ENCODE measurements at regions not wholly inside any gene's neighbourhood (a gene's known extent, or its start where the extent isn't known, plus 50 kb on each side); places are given as distances from the start of the nearest gene placed in this dataset.

- H3K27ac Mint-ChIP-seq (ENCODE audit: unreplicated experiment), result no peak overlapping the region
- H3K4me3 Mint-ChIP-seq (ENCODE audit: low read depth, unreplicated experiment), result no peak overlapping the region
- no peak for DNase-seq
- no peaks in the 10 kb centered on the region for H3K4me1 Mint-ChIP-seq (ENCODE audit: low read depth, unreplicated experiment)
- no peaks in the 10 kb centered on the region for H3K27me3 Mint-ChIP-seq (ENCODE audit: unreplicated experiment)
- no peak for TF ChIP-seq CTCF (IDR thresholded peaks at IDR 0.05; ENCODE audit: unreplicated experiment)
- peaks cover 22% of the 10 kb centered on the region for H3K9me3 Mint-ChIP-seq (ENCODE audit: low read depth, unreplicated experiment)
- intact Hi-C loops (cut with micrococcal nuclease; ENCODE audit: unreplicated experiment), result no loop called here
- no TSS peak for BruUV-seq (replicated peaks)
- CTCF ChIA-PET, result no interaction called here
- H3K36me3 Mint-ChIP-seq (ENCODE audit: insufficient read depth, unreplicated experiment), result no peaks in the 10 kb centered on the region
Measured at GRCh38 chr5:117945258-117945657, 1043.1 kb downstream of the DTWD2 start.

- no peak for TF ChIP-seq CTCF (IDR thresholded peaks at IDR 0.05; ENCODE audit: unreplicated experiment)
- Mint-ChIP-seq H3K9me3 (ENCODE audit: low read depth, unreplicated experiment) (peaks cover 17% of the 10 kb centered on the region), H3K4me3 (ENCODE audit: low read depth, unreplicated experiment) (no peak overlapping the region), H3K27me3 (ENCODE audit: unreplicated experiment) (no peaks in the 10 kb centered on the region), H3K27ac (ENCODE audit: unreplicated experiment) (no peak overlapping the region), H3K4me1 (ENCODE audit: low read depth, unreplicated experiment) (no peaks in the 10 kb centered on the region), H3K36me3 (ENCODE audit: insufficient read depth, unreplicated experiment) (no peaks in the 10 kb centered on the region)
- DNase-seq, result no peak
- BruUV-seq (replicated peaks), result no TSS peak
- CTCF ChIA-PET, result interaction anchor here (0.7 kb wide), 1 partner anchor 903 kb away, joined by 4 read pairs; no protein-coding TSS in a partner anchor
- intact Hi-C loops (cut with micrococcal nuclease; ENCODE audit: unreplicated experiment), result no loop called here
Measured at GRCh38 chr5:117943541-117943940, 1044.8 kb downstream of the DTWD2 start.

GRCh38 chr5:117942861-117943519 is 1045.4 kb downstream of the DTWD2 start:
- TF ChIP-seq CTCF (IDR thresholded peaks at IDR 0.05; ENCODE audit: unreplicated experiment), result no peak
- intact Hi-C loops (cut with micrococcal nuclease; ENCODE audit: unreplicated experiment), result no loop called here
- no peaks in the 10 kb centered on the region for H3K4me1 Mint-ChIP-seq (ENCODE audit: low read depth, unreplicated experiment)

GRCh38 chr5:117893211-117893610 is 1095.1 kb downstream of the DTWD2 start:
- Mint-ChIP-seq H3K9me3 (ENCODE audit: low read depth, unreplicated experiment) (peaks cover 16% of the 10 kb centered on the region), H3K4me1 (ENCODE audit: low read depth, unreplicated experiment) (no peaks in the 10 kb centered on the region), H3K27ac (ENCODE audit: unreplicated experiment) (no peak overlapping the region), H3K4me3 (ENCODE audit: low read depth, unreplicated experiment) (no peak overlapping the region), H3K36me3 (ENCODE audit: insufficient read depth, unreplicated experiment) (no peaks in the 10 kb centered on the region), H3K27me3 (ENCODE audit: unreplicated experiment) (no peaks in the 10 kb centered on the region)
- no peak for TF ChIP-seq CTCF (IDR thresholded peaks at IDR 0.05; ENCODE audit: unreplicated experiment)
- DNase-seq, result no peak
- no TSS peak for BruUV-seq (replicated peaks)
- intact Hi-C loops (cut with micrococcal nuclease; ENCODE audit: unreplicated experiment), result no loop called here
- CTCF ChIA-PET, result no interaction called here

More at GRCh38 chr5:117942861-117943519, 1045.4 kb downstream of the DTWD2 start:
- H3K4me3 Mint-ChIP-seq (ENCODE audit: low read depth, unreplicated experiment), result no peak overlapping the region
- no peaks in the 10 kb centered on the region for H3K27me3 Mint-ChIP-seq (ENCODE audit: unreplicated experiment)
- H3K9me3 Mint-ChIP-seq (ENCODE audit: low read depth, unreplicated experiment), result peaks cover 19% of the 10 kb centered on the region
- no peak overlapping the region for H3K27ac Mint-ChIP-seq (ENCODE audit: unreplicated experiment)
- H3K36me3 Mint-ChIP-seq (ENCODE audit: insufficient read depth, unreplicated experiment), result no peaks in the 10 kb centered on the region
- no TSS peak for BruUV-seq (replicated peaks)
- CTCF ChIA-PET, result no interaction called here
- no peak for DNase-seq
